AG08395 (cell line): ENCODE measurements at regions not wholly inside any gene's neighbourhood (a gene's known extent, or its start where the extent isn't known, plus 50 kb on each side); places are given as distances from the start of the nearest gene placed in this dataset.

Experiments used
- DNase-seq: peaks from one replicate; pipeline ENCODE4 v3.0.0; 2012; ENCODE audit warnings: mixed read lengths, low spot score

GRCh38 chr12:113620437-113620976 lies 148.8 kb upstream of the LHX5 start:
- DNase-seq = no peak

GRCh38 chr12:113619202-113619601 lies 147.5 kb upstream of the LHX5 start:
- no peak for DNase-seq

- no peak for DNase-seq
These were observed 141.7 kb upstream of the LHX5 start for GRCh38 chr12:113613414-113613813.

DNA sequence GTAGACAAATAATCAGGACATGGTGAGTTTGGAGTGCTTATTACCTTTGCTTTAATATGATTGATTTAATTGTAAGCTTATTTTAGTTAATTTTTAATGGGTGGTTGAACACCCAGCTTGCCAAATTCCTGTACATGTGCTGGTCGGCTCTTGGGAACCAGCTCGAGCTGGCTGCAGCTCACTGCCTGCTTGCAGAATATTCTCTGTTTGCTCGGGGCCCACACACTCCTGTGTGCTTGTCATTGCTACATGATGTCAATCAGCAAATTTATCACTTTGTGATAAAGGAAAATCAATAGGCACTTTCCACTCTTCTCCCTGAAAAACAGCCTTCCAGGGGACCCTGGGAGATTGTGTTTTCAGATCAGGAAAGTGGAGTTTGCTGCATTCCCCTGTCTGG lies 141.1 kb upstream of the LHX5 start:
- no peak for DNase-seq

DNA sequence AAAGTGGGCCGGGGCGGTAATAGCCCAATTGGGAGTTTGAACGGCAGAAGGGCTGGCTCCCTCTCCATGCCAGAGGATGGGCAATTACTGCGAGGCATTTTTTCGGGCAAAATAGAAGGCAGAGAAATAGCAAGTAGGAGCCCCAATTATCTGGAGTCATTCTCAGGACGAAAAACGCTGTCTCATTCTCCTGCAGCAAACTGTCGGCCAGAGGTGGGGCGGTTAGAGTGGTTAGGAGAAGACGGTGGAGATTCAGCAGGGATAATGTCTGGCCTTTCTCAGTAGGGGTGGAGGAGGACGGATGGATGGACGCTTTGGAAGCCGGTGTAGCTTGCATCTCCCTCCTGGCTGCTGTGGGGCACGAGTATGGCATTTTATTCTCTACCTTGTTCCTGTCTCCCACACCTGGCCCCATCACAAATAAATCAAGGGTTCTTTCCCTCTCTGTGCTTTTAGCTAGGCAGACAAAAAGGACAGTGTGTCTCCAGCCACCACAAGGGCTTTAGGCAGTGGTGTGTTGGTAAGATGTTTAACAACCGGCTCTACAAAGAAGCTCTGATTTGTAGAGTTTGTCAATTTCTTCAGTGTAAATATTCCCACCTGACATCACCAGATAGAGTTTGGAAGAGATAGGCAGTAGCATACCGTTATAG lies 140.5 kb upstream of the LHX5 start:
- DNase-seq = no peak

- DNase-seq = no peak
These were observed 140.0 kb upstream of the LHX5 start for GRCh38 chr12:113611652-113612051.

GRCh38 chr12:113610698-113611097 lies 139.0 kb upstream of the LHX5 start:
- DNase-seq = no peak

- DNase-seq = no peak
These were observed 138.2 kb upstream of the LHX5 start for GRCh38 chr12:113609692-113610469.

DNA sequence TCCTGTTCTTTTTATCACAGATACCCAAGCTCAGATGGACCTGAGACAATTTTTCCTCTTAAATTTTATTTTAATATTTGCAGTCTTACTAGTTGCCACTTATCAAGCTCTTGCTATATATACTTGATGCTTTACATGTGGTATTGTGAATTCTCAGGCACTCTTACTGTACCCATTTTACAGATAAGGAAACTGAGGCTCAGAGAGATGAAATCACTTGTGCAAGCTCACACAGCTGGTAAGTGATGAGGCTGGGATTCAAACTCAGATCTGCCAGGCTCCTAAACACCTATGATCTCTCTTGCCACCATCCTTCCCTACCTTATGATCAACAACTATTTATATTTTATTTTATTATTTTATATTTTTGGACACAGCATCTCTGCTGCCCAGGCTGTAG lies 133.0 kb upstream of the LHX5 start:
- DNase-seq = no peak

DNA sequence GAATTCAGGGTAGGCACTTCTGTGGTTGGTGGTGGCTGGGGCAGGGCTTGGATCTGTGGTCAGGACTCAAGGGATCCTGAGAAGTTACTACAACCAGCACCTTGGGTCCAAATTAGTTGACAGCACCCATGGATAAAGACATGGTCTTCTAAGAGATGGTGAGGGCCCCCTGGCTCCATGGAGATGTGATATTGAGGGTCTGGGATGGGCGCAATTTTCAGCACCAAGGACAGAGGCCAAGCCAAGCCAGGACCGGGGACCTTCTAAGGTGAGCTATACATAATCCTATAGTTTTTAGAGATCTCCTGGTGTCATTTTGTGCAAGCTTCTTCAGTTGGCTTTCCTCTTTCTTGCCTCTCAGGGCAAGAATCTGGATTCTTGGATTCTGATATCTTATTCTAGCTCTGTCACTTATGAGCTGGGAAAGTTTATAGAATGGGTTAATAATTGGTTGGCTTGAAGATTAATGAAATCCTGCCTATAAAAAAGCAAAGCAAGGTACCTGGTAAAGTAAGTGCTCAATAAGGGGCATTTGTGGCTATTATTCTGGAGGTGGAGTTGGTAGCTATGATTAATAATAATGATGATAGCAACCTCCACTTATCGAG lies 130.1 kb upstream of the LHX5 start:
- DNase-seq = no peak

DNA sequence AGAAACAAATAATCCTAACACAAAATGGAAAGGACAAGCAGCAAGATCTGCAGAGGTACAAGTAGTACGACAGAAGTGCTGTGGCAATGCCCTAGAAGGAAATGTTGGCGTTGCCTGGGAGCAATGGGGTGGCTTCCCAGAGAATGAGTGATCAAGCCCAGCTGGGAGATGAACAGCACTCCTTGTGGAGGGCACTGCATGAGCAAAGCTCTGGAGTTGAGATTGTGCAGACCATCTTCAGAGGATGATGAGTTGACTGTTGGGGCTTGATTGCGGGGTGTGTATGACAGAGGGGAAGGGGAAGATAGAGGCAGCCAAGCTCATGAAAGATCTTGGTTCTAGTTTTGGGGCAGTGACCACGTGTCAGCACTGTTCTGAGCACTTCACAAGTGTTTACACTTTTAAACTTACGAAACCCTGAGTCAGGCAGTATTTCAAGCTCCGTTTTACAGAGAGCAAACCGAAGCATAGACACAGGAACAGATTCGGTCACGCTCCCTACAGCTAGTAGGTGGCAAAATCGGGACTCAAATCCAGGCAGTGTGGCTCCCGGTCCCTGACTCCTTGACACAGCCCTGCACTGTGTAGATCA lies 127.2 kb upstream of the LHX5 start:
- DNase-seq = no peak

DNA sequence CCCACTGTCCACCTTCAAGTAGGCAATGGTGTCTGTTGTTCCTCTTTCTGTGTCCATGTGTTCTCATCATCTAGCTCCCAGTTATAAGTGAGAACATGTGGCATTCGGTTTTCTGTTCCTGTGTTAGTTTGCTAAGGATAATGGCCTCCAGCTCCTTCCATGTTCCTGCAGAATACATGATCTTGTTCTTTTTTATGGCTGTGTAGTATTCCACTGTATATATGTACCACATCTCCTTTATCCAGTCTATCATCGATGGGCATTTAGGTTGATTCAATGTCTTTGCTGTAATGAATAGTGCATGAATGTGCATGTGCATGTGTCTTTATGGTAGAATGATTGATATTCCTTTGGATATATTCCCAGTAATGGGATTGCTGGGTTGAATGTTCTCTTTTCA lies 123.3 kb upstream of the LHX5 start:
- DNase-seq = no peak

GRCh38 chr12:113591480-113591974 lies 119.9 kb upstream of the LHX5 start:
- no peak for DNase-seq

DNA sequence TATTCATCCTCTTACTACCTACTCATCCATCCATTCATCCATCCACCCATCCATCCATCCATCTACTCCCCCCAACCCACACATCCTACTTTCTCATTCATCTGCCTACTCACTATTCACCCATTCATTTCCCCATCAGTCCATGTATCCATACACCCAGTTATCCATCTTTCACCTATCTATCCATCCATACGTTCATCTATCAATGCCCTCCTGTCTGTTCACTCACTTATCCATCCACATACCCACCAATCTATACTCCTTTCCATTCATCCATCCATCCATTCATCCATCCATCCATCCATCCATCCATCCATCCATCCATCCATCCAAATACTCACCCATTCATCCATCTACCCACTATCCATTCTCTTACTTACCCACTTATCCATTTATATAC lies 117.8 kb upstream of the LHX5 start:
- no peak for DNase-seq

DNA sequence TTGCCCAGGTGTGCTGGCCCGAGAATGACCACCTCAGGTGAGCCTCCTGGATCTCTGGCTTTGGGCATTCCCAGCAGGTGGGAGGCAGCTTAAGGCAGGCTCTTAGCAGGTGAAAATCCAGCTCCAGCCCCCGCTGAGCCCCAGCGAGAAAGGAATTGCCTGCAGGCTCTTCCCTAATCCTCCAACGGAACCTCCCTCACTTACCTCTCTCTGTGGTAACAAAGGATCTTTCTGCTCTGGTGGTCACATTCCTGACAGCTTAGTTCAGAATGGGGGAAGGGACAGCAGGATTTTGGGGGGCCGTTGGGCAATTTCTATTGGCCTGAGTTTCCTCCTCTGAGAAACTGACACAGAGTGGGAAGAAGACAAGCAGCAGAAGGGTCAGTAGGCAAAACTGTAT lies 116.0 kb upstream of the LHX5 start:
- no peak for DNase-seq

GRCh38 chr12:113586461-113586860 lies 114.8 kb upstream of the LHX5 start:
- DNase-seq = no peak

DNA sequence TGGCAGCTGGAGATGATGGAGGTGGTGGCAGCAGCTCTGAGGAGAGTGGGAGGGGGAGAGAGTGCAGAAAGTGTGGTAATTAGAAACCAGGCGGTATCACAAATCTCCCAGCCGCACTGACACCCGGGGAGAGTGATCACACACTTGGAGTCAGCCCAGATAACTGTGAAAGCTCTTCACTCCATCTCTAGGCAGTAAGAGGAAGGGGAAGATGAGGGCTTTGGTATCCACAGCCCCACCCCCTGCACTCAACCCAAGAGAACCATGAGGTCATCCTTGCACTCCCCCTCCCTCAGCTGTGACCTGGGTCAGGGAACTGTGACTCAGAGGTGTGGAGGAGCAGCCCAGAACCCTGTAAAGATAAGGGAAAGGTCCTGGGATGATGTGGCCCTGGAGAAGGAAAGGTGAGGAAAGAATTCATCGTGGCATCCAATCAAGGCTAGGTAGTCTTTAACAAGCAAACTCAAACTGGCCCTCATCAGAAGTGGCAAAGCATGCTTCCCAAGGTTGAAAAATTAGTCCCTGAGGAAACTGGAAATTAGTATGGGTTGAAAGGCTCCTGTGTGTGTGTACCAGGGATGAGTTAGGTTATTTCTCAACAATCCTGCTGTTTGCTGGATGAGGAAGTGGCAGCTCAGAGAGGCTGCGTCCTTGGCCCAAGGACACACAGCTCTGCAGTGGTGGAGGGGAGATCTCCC lies 111.0 kb upstream of the LHX5 start:
- no peak for DNase-seq

DNA sequence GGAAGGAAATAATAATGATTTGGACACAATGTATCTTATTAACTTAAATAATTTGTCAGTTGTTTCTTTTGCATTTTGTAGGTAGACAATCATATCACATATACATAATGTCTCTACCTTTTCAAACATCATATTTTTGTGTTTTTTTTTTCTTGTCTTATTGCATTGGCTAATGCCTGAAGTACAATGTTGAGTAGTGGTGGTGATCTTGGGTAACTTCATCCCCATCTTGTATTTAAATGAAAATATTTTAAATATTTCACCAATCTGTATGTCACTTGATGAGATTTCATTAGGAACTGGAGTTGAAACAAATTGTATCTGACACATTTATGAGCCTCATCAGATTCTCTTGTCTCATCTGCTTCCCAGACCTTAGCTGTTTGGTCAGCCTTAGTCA lies 109.7 kb upstream of the LHX5 start:
- no peak for DNase-seq

DNA sequence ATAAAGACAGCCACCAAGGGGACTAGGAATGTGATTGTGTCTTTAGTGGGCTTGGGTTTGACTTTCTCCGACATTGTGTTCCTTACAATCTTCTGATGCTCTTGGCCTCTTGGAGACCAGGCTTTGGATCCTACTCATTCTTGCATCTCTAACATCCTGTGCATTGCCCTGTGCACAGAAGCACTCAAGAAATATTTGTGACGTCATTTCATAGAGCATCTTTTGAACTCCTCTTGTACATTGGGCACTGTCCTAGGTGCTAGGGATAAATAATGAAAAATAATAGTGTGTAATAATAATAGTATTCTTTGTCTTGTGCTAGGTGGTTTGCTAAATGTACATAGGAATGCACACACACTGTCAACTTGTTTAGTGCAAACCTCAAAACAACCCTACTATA lies 108.8 kb upstream of the LHX5 start:
- DNase-seq = no peak

- DNase-seq = no peak
These were observed 105.9 kb upstream of the LHX5 start for GRCh38 chr12:113577464-113578129.

- no peak for DNase-seq
These were observed 103.7 kb upstream of the LHX5 start for GRCh38 chr12:113575386-113575785.
